GF-D8 (cell line): ENCODE measurements at regions not wholly inside any gene's neighbourhood (a gene's known extent, or its start where the extent isn't known, plus 50 kb on each side); places are given as distances from the start of the nearest gene placed in this dataset.

Experiments
- DNase-seq: peaks from one replicate; lab custom pipeline; 2025; lab: John Stamatoyannopoulos, UW

DNA sequence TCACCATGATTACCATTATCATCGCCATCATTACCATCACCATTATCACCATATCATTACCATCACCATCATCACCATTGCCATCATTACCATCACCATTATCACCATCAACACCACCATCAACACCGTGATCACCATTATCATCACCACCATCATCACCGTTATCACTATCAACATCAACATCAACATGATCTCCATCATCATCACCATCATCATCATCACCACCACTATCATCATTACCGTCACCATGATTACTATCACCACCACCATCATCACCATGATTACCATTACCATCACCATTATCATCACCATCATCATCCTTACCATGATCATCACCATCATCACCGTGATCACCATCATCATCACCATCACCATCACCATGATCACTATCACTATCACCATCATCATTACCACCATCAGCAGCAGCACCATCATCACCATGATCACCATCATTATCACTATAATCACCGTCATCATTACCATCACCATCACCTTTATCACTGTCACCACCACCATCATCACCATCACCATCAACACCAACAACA, 753.7 kb downstream of the BRD1 start:
- no peak for DNase-seq

DNA sequence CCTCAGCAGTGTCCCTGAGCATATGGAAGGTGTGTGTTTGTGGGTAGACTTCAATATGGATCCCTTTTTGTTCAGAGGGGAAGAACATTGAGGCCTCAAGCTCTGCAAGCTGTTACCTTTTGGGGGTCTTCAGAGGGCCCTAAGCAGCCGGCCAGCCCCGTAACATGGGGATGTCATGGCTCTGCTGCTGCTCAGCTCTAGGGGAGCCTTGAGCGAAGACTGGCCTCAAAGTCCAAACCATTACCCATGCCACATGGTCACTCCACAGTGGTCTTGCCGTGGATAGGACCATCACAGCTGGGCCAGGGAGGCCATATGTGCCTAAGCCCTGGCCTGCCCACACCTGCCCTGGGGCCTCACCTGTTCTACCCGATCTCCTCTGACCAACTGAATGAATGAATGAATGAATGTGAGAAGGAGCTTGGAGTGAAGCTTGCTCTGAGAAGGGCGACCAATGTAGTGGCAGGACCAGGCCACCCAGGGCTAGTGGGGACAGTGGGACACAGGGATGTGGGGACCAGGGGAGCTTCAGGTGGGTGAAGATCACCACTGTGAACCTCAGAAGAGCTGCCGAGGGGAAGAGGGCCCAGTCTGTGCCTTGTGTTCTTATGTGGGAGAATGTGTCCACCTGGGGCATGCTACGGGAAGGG, 754.6 kb downstream of the BRD1 start:
- no peak for DNase-seq

DNA sequence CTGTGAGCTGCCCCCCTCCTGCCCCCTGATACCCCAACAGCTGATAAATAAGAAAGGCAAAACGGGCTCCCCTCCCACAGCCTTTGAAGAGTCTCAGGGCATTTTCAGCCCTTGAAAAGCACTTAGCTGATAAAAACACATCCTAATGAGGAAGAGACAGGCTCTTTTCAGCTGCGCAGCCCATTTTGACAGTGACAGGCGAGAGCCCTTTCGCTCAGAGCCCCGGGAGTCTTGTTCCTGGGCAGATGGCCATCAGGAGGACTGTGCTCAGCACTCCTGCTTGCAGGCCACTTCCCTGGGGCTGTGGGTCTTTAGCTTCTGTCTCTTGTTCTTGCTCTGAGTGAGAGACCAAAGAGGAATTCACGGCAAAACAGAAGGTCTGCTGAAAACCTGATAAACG, 757.2 kb downstream of the BRD1 start:
- no peak for DNase-seq

DNA sequence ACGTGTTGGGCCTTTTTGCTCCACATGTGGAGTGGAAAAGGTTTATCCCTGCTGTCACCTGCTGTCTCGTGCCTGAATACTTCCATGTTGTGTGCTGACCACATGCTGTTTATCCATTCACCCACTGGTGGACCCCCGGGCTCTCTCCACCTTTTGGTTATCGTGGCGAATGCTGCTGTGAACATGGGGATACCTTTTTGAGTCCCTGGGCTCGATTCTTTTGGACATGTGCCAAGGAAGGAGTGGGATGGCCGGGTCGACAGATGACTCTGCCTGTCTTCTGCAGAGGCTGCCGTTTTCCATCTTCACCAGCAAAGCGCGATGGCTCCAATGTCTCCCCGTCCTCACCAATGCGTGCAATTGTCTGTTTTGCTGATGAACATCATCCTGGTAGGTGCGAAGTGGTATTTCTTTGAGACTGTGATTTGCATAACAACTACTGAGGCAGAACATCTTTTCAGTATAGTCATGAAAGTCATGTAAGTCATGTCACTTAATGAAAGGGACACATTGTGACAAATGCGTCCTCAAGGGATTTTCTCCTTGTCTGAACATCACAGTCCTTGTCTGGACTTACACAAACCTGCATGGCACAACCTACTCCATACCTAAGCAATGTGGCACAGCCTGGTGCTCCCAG, 758.7 kb downstream of the BRD1 start:
- DNase-seq: no peak

DNA sequence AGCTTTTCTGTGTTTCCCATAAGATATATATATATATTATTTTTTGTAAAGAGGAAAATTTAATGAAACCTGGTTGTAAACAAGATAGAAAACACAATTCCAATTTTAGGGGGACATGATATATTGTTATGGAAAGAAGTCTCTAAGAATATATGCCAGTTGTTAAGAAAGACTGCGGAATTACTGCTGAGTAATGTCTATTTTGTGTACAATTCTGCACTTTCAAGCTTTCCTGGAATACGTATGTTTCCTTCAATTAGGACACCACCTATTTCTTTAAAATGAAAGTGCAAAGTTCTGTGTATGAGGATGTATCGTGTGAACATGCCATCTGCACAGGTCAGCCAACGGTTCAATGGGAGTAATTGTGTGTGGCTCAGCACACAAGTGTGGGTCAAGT, 760.2 kb downstream of the BRD1 start:
- no peak for DNase-seq

DNA sequence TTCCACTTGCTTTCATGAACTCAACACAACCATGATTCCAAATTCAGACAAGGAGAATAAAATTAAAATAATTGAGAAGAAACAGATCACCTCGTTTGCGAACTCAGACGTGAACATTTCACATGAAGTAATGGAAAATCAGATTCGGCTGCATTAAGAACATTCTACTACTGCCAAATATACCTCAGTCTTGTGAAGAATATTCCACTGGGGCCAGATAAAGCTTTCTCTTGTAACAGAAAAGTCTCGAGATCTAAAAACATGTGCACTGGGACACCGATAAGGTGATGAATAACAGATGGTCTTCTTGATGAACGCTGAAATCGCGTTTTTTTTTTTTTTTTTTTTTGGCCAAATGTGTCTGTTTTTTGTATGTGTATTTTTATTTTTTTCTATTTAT, 761.1 kb downstream of the BRD1 start:
- DNase-seq: no peak

DNA sequence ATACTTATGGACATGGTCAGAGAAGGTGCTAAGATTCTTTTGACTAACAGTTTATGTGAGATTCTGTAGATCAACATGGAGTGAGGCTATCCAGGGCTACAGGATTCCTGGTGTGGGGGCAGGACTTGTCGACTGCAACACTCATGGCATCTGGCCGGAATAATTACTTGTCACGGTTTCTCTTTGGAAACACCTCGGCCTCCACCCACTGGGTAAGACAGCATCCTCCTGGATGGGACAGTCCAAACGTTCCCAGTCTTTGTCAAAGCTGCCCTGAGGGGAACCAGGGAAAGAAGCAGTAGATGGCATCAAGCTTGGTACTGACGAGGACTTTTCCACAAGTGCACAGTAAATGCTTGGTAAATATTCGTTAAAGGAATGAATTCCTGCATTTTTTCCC, 762.8 kb downstream of the BRD1 start:
- DNase-seq: no peak

DNA sequence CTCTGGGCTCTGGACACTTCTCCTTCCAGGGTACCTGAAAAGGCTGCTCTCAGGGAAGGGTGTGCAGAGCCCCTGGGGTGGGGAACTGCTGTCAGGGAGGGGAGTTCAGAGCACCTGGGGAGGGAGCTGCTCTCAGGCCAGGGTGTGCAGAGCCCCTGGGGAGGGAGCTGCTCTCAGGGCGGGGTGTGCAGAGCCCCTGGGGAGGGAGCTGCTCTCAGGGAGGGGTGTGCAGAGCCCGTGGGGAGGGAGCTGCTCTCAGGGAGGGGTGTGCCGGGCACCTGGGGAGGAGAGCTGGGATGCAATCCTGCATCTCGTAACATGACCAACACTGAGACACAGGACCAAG, 764.2 kb downstream of the BRD1 start:
- no peak for DNase-seq

DNA sequence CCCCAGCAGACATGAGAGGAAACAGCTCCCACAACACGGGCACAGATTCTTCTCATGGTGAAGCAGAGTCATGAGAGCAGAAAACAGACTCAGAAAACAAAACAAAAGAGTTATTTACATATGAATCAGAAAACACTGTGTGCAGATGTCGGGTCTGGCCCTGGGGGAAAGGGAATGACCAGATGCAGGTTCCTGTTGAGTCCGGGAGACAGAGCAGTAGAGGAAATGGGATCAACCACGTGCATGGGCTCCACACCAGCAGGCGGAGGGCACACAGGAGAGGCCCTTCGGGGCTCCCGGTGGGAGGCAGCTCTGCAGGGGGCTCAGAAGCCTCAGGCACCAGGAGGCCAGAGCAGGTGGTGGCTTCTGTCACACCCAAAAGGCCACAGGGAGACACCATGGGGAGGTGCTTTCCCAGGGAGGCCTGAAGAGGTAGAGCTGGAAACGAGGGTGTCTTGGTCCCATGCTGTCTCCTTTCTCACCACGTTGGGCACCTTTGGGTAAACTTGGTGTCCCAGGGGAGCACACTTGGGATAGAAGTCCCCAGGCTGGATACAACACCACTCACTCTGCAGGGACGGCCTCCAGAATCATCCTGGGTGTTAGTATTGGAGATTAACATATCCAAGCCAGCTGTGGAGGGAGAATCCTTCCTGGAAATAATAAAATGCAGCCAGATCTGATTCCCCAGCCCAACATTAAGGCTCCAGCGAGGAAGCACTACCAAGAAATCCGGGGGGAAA, 764.7 kb downstream of the BRD1 start:
- no peak for DNase-seq

DNA sequence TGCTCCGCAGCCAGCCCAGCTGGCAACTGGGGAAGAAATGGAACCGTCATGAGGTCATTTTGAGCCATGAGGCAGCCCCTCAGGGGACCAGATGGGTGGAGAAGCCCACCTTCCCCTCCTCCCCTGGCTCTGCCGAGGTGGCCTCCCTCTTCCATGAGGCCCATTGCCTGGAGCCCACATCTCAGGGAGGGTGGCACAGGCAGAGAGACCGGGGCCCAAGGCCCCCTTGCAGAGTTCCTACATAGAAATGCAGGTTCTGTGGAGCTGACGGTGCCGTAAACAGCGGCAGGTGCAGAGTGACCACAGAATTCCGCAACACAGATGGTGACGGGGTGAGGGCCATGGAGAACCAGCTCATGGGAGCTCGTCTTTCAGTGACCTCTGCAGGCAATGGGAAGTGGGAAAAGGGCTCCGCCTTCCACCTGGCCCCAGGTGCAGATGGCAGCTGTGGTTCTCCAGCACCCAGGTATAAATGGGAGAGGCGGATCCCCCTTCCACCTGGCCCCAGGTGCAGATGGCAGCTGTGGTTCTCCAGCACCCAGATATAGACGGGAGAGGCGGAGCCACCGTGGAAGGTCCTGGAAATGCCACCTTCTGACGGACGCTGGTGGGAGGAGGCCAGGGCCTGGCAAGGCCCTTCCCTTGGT, 765.4 kb downstream of the BRD1 start:
- no peak for DNase-seq

DNA sequence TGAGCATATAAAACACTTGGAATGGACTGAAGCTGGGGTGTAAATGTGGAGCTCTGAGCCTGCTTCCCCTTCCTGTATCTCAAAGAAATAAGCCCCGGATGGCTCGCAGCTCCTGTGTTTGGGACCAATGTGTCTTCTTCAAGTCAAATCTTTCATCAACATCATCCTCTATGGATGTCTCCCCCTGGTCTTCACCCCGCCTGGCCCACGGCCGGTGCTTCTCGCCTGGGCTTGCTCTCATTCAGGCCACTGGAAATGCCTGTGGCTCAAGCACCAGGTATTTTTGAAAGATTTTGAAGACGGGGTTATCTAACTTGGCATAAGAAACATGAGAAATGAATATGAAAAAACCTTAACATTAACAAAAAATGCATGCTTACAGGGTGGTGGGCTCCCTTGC, 769.8 kb downstream of the BRD1 start:
- DNase-seq: no peak

DNA sequence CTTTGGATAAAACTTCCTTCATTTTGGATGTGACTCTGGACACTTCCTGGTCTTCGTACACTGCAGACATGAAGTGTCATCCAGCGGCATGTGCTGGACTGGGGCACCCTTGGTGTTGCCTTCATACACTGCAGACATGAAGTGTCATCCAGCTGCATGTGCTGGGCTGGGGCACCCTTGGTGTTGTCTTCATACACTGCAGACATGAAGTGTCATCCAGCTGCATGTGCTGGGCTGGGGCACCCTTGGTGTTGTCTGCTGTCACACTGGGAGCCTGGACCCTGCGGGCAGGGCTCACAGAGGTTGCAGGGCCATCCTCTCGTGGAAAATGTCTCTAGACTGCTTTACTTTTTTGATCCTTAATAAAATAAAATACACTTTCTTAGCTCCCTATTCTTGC, 771.4 kb downstream of the BRD1 start:
- DNase-seq: no peak

DNA sequence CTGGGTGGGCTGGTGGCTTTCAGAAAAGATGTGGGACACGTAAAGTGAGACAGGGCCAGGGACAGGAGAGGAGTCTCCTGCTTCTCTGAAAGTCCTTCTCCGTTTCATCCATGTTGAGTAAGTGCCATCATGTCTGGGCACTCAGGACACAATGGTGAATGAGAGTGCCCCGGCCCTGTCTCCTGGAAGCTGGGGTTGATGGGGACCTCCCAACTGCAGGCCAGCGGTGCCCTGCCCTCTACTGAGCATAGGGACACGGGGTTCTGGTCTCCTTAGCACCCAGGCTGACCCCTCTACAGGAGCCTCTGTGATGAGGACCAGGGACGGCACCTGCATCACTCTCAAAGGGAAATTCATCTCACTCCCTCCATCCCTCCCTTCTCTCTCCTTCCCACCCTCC, 772.3 kb downstream of the BRD1 start:
- no peak for DNase-seq

DNA sequence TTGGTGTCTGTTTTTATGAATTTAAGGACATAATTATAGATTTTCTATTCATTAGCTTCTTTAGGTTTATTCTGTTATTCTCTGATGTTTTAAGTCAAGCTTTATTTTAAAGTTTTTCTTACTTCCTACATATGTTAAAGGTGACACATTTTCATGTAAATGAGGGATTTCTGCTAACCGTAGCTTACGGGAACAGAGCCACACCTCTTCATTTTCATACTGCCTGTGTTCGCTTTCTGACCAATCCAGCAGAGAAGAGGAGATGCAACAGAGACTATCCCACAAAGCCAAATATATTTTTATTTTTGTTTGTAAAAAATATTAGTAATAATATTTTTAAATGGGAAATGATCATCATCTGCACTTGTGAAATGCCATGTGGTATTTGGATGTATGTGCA, 774.1 kb downstream of the BRD1 start:
- DNase-seq: no peak

DNA sequence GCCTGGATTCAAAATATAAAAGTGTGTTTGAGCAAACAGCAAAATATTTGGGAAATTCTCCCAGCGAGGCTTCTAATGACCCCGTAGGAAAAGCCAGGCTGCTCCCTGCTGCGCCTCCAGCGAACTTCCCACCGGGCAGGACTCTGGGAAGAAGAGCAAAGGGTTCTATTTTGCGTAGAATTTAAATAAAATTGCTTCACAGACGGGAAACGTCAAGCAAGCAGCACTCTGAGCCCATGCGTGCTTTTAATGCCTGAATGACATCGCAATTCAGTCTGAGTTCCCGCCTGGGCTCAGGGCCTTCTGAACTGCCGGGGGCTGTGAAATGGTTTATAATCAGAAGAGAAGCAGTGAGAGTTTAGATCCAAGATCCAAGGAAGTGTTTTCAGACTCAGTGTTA, 775.1 kb downstream of the BRD1 start:
- DNase-seq: no peak

DNA sequence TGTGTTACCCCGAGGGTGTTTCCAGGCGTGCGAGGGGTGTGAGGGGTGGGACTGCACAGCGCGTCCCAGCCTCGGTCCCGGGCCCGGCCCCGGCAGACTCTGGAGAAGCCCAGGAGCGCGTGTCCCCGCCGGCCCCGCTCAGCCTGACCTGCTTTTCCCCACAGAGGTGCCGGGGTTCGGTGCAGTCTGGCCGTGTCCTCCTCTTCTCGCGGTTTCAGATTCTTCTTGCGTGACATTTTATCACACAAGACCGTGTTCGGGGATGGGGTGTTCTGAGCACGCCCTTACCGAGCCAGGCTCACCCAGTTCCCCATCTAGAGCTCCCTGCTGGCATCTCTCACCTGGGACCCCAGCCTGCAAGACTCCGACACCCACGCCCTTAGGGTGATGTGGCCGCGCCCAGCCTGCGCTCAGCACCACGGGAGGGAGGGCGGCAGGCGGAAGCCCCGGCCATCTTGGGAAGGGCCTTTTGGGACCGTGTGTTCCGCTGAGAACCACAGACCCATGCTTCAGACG, 775.6 kb downstream of the BRD1 start:
- no peak for DNase-seq

DNA sequence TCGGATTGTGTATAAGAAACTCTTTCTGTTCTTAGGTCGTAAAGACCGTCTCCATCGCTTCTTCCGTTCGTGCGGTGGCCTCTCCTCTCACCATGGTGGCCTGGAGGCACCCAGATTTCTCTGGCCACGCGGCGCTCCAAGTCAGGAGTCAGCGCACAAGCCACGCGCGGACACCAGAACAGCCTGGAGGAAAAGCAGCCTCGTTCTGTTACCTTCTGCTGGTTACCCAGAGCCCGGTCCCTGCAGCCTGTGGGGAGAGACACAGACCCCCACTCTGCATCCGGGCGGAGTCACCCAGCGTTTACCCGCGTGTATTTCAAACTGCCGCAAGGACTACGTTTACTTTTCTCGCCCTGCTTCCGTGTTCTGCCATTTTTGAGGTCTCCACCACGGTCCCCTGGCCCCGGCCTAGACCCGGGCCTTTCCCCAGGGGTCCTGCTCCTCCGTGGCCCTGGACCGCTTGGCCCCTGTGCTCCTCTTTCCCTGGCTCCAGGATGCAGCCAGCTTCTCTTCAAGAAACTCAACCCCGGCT, 776.1 kb downstream of the BRD1 start:
- no peak for DNase-seq

DNA sequence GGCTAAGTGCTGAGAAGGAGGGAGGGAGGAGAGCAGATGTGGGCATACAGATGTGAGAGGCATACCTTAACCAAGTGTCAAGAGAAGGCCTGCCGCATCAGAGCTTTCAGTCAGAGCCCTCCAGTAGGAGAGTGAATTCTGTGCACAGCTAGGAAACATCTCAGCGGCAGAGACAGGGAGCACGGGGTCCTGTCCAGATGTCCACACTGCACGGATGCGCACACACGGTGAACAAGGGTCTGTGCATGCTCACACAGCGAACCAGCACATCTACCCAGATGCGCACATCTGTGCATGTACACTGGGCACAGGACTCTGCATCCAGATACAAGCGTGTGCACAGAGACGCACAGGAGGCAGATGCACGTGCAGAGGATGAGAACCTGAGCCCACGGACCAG, 778.0 kb downstream of the BRD1 start:
- no peak for DNase-seq

DNA sequence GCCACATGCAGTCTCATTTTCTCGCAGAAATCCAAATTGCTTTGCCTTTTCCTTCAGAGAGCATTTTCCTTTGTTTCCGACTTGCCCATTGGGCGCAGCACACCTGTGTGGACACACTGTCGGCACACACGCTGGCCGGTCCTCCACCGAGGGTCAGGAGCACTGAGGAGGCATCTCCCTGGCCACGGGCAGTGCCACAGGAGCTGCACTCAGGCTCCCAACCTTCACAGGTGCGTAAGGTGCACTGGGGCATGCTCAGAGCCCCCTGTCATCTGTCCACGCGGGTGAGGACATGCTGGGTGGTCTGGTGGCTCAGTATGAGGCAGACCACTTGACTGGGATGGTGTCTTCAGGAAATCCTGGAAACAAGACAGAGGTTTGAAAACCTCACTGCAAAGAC, 779.1 kb downstream of the BRD1 start:
- DNase-seq: no peak

DNA sequence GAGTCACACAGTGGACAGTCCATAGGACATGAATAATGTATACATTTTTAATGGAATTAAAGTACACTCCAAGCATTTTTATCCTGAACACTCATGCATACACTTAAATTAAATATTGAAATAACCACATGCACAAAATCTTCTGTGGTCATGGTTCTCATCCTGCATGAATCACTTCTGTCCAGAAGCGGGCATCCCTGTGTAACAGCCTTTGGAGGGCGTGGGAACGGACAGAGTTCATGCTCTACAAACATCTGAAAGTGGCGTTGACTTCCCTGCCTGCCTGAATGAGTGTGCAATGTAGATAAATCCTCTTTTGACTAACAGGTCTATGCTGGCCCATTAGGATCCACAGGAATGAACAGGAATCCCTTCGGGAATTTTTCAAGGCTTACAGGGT, 780.2 kb downstream of the BRD1 start:
- no peak for DNase-seq

DNA sequence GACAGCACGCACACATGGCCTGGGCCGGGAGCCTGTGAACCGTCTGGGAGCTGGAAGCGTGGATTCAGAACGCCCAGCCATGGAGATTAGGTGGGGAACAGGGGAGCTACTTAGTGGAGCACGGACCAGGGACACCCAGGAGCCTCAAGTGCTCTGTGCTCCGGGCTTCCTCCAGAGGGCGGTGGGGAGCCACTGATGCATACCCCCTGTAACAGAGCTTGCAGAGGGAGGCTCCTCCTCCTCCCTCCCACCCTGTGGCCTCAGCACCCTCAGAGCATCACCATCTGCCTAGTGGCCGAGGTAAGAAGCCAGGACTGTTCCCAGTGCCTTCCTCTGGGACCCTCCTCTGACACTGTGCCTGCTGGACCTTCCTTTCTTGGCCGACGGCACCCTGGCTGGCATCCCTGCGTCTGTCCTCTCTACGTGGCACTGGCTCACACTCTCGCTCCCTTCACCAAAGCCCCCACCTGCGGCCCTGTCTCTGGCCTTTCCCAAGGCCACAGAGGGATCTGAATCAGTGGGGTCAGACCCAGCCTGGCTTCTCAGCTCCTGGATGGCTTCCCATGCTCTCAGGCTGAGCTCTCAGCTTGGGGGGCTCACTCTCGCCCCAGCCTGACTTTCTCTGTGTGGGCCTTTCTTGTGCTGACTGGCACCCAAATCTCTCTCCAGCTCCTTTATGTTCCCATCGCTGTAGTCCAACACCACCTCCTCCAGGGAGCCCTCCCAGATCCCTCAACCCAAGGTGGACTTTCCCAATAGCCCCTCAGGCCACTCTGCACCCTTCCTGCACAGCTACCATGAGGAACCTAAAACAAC, 780.9 kb downstream of the BRD1 start:
- DNase-seq: no peak
